GM18909 (cell line): ENCODE measurements at regions not wholly inside any gene's neighbourhood (a gene's known extent, or its start where the extent isn't known, plus 50 kb on each side); places are given as distances from the start of the nearest gene placed in this dataset.

Source experiments
- ATAC-seq: cut with Tn5 transposase; IDR thresholded peaks from one replicate; pipeline ENCODE4 v1.9.1; 2021; ENCODE audit warnings: mild to moderate bottlenecking; ENCODE audit not compliant: unreplicated experiment, poor library complexity

GRCh38 chr5:162473041-162473714 is 405.6 kb downstream of the GABRG2 start:
- ATAC-seq = no peak

DNA sequence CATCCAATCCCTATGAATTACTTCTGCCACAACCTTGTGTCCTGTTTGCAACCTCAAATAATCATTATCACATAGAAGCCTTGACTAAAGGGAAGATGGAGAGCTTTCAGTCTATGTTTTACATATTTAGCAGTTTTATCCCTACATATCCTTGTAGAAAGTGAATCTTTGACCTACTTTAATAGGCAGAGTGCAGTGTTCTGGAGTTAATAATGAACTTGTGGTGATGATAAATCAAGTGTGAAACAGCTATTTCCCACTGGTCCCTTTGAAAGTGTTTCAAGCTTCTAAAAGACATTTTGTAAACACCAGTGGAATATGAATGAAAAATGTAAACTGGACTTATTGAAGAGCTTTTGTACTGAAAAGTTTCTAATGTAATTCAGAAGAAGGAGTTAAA is 406.7 kb downstream of the GABRG2 start:
- ATAC-seq = no peak

DNA sequence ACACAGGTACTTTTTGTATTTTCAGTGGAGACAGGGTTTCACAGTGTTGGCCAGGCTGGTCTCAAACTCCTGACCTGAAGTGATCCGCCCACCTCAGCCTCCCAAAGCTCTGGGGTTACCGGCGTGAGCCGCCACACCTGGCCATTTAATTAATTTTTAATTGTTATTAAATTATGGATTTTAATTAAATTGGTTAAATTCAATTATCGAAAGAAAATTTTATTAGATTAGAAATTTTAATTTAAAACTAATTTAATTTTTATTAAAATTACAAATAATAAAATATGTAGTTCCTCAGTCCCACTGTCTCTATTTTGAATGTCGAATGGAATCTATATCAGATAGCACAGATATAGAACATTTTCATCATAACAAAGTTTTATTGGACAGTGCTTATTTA is 416.5 kb downstream of the GABRG2 start:
- ATAC-seq = no peak

DNA sequence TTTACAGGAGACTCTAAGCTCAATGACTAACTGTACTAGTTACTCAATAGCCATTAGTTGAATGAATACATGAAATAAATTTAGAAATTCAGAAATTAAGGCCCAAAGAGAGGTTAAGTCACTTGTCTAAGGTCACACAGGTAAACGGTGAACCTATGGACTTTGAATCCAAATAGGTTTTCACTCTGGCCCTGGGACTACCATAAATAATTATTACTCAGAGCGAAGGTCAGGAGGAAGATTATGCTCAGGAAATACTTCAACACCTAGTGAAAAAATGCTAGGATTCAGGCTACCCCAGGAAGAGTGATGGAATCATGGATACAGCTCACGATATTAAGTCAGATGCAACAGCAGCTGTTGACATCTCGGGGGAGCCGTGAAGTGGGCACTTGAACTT is 417.4 kb downstream of the GABRG2 start:
- ATAC-seq = no peak

DNA sequence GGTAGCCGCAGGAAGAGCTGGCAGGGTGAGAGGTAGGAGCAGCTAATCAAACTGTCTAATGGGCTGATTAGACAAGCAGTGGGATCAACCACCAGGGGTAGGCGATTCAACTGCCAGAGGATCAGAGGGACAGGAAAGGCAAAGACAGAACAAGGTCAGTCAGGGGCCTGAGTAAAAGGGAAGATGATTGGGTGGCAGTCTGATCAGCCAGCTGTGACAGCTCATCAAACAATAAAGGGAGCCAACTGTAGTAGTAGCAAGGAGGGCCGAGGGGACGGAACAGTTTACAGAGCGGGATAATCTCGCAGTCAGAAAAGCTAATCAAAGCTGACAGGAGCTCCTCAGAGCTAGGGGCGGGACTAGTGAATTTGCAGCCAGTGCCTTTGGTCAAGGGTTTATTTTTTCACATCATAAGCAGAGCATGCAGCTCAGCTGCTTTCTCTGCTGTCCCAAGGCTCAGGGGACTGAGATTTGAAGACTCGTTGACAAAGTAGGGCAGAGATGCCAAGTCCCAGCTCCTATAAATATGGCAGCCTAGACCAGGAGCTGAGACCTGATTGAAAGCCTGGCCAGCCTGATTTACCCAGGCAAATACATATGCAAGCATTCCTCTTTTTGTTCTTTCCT is 418.2 kb downstream of the GABRG2 start:
- no peak for ATAC-seq

GRCh38 chr5:162487528-162488525 is 420.3 kb downstream of the GABRG2 start:
- ATAC-seq = no peak

DNA sequence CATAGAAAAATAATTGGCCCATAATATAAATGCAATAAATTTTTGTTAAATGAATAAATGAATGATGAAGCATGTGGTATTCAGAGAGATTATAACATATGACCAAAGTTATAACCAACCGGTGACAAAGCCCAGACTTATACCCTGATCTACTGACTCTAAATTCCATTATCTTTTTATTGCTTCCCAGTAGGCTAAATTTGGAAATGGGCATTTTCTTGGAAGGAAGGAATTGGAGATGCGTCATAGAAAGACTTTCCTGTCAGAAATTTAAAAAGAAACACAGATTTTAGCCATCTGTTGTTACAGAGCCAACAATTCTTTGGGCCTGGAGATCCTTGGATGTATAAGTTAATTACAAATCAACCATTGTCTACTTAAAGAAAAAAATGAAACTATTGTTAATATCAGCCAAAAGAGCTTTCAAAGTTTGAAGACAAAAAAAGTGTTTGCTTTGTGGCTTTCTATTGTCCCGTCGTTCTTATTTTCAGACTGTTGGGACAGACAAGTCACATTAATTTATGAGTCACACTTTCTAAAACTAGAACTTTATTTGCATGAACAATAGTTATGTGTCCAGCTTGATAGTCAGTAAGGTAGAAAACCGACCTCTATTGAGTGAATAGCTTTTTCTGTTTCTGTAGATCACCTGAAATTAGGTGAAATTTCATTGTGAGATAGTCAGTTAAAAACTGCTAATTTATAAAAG is 428.7 kb downstream of the GABRG2 start:
- ATAC-seq = no peak

DNA sequence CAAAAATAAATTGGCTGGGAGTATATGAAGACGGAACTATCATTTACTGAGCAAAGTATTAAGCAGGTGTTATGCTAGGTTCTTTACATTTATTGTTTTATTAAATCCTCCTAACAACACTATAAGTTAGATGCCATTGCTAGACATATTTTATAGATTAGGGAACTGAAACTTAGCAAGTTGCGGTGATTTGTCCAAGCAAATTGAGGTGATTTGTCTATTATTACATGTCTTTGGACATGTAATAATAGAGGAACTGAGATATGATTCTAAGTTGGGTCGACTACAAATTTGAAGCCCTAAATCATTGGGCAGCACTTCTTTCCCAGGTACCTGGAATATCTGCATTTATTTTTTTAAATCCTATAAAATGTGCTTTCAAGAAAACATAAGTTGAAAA is 429.9 kb downstream of the GABRG2 start:
- no peak for ATAC-seq

- ATAC-seq = no peak
Observed at GRCh38 chr5:162502780-162503179, 435.2 kb downstream of the GABRG2 start.

DNA sequence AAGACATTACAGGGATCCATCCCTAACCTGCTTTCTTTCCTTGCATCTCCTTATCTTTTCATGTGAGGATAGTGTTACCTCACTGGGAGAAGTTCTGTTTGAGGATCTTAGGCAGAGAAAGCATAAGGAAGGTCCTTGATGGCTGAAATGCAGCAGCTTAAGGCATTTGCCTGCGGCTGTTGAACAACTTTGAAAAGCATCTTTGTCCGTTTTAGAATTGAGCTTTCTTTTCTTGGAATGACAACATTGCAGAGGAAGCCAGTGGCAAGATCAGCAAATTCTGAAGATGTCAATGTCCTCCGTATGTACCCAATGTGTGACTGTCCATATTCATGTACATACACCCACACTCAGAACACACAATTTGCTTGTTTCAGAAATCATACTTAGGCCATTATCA is 436.2 kb downstream of the GABRG2 start:
- ATAC-seq = no peak

DNA sequence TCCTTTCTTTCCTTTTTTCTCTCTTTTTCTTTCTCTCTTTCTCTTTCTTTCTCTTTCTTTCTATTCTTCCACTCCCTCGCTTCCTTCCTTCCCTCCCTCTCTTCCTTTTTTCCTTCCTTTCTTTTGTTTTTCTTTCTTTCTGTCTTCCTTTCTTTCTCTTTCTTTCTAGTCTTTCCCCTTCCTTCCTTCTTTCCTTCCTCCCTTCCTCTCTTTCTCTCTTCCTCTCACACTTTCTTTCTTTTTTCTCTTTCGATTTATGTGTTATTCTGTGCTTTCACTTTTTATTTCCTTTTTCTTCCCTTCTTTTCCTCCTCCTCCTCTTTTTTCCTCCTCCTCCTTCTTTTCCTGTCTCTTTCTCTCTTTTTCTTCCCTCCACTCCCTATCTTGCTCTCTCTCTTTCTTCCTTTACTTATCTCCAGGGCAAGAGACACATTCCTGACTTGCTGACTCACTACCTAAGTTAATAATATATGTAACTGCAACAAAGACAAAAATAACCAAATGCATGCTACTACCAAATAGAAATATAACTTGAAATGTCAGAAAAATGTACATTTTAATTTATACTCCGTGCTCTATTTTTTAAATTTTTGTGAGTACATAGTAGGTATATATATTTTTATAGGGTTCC is 445.5 kb downstream of the GABRG2 start:
- ATAC-seq = no peak

DNA sequence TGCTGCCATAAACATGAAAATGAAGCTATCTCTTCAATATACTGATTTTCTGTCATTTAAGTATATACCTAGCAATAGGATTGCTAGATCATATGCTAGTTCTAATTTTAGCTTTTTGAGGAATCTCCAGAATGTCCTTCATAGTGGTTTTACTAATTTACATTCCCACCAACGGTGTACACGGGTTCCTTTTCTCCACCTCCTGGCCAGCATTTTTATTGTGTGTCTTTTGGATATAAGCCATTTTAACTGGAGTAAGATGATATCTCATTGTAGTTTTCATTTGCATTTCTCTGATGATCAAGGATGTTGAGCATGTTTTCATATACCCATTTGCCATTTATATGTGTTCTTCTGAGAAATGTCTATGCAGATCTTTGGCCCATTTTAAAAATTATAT is 446.5 kb downstream of the GABRG2 start:
- no peak for ATAC-seq

- ATAC-seq = no peak
Observed at GRCh38 chr5:162520878-162521277, 453.3 kb downstream of the GABRG2 start.

- no peak for ATAC-seq
Observed at GRCh38 chr5:162529209-162529608, 461.6 kb downstream of the GABRG2 start.

DNA sequence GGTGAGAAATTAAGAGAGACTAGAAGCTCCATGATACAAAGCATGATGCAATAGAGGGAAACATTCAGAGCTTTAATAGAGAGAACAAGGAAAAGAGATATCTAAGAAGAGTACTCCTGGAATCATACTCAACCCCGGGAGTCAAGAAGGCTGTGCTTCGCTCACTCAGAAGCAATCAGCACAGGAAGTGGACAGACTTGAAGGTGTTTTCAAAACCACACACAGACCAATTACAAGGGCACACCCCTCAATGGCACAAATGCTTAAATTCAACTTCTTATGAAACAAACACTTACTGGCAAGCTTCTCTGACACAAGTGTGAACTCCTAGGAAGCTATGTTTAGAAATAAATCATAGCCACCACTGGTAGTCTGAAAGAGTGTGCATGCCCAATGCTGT is 462.3 kb downstream of the GABRG2 start:
- no peak for ATAC-seq

GRCh38 chr5:162543437-162543836 is 475.9 kb downstream of the GABRG2 start:
- ATAC-seq = no peak

GRCh38 chr5:162544905-162545304 is 477.3 kb downstream of the GABRG2 start:
- no peak for ATAC-seq

GRCh38 chr5:162550236-162550635 is 482.7 kb downstream of the GABRG2 start:
- no peak for ATAC-seq

DNA sequence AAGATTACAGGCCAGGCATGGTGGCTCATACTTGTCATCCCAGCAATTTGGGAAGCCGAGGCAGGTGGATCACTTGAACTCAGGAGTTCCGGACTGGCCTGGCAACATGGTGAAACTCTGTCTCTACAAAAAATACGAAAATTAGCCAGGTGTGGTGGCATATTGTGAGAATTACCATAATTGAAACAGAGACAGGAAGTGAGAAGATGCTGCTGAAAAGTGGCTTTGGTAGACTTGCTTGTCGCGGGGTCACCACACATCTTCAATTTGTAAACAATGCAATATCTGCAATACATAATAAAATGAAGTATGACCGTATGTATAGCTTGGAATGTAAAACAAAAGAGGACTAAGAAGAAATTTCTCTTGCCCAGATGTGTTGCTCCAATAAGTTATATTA is 490.5 kb downstream of the GABRG2 start:
- ATAC-seq = no peak

DNA sequence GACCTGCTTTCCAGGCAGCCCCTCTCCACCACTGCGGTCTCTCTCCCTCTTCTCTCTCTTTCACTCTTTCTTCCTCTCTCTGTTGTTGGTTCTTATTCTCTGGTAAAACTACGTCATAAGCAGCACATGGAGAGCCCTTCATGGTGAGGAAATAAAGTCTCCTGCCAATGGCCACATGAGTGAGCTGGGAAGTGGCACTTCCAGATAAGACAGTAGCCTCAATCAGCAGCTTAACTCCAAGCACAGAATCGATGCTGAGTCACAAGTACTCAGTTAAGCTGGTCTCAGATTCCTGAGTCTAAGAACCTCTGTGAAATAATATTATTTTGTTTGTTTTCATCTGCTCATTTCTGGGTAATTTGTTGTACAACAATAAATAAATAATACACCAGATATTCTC is 500.1 kb downstream of the GABRG2 start:
- ATAC-seq = no peak
